Neural cell (in vitro differentiated cells): ENCODE measurements at regions not wholly inside any gene's neighbourhood (a gene's known extent, or its start where the extent isn't known, plus 50 kb on each side); places are given as distances from the start of the nearest gene placed in this dataset.

Experiments
- EP300 ChIP-seq: fragments of 450-650 bp; conservative IDR thresholded peaks from 2 replicates; pipeline ENCODE4 v1.6.1; 2014; ENCODE audit warnings: antibody characterized with exemption, mild to moderate bottlenecking, moderate library complexity; ENCODE audit not compliant: poor library complexity, severe bottlenecking
- MXI1 ChIP-seq: fragments of 450-650 bp; conservative IDR thresholded peaks from 2 replicates; pipeline ENCODE4 v1.6.1; 2014; ENCODE audit warnings: antibody characterized with exemption, mild to moderate bottlenecking; ENCODE audit not compliant: poor library complexity, severe bottlenecking
- POLR2AphosphoS5 ChIP-seq: IDR thresholded peaks from 2 replicates; pipeline ENCODE4 v1.6.1; 2012
- TF ChIP-seq, protein P1 (sequence below): fragments of 450-650 bp; IDR thresholded peaks from 2 replicates; pipeline ENCODE4 v1.5.1; 2014; ENCODE audit warnings: antibody characterized with exemption, mild to moderate bottlenecking, moderate library complexity; ENCODE audit not compliant: poor library complexity, severe bottlenecking

DNA sequence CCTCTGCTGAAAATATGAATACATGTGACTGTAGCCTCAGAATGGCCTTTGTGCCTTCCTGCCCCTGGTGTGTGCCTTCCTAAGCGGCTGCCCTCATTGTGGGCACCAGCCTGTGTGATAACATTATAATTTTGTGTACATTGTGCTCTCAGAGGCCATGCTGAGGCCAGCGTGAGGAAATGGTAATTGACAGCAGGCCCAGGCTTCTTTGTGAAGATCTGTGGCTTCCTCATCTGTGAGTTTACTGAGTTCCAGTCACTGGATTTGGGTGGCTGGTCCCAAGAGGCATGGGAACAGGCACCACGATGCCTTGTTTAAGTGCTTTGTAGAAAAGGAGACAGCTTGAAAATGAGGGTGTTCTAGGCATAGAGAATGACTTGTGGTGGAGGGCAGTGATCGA, 389.3 kb downstream of the OMA1 start:
- TF ChIP-seq, protein P1, sequence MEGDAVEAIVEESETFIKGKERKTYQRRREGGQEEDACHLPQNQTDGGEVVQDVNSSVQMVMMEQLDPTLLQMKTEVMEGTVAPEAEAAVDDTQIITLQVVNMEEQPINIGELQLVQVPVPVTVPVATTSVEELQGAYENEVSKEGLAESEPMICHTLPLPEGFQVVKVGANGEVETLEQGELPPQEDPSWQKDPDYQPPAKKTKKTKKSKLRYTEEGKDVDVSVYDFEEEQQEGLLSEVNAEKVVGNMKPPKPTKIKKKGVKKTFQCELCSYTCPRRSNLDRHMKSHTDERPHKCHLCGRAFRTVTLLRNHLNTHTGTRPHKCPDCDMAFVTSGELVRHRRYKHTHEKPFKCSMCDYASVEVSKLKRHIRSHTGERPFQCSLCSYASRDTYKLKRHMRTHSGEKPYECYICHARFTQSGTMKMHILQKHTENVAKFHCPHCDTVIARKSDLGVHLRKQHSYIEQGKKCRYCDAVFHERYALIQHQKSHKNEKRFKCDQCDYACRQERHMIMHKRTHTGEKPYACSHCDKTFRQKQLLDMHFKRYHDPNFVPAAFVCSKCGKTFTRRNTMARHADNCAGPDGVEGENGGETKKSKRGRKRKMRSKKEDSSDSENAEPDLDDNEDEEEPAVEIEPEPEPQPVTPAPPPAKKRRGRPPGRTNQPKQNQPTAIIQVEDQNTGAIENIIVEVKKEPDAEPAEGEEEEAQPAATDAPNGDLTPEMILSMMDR: no peak
- TF ChIP-seq MXI1: no peak
- no peak for TF ChIP-seq EP300
- no peak for TF ChIP-seq POLR2AphosphoS5
